OCI-LY7 (cell line): ENCODE measurements at regions not wholly inside any gene's neighbourhood (a gene's known extent, or its start where the extent isn't known, plus 50 kb on each side); places are given as distances from the start of the nearest gene placed in this dataset.

Experiments used
- BruUV-seq: library from RNA; stranded (reverse); fragments of 400-500 nt; replicated peaks from 2 replicates; lab custom pipeline; 2021; lab: Mats Ljungman, UMichigan
- CTCF ChIA-PET: fragments of 300-600 bp; sonication (Branson Sonifier 250); formaldehyde crosslinking; loops from one replicate; lab custom pipeline; 2022; ENCODE audit warnings: antibody characterized with exemption; ENCODE audit not compliant: unreplicated experiment; lab: Charles Lee
- POLR2A ChIA-PET: fragments of 300-600 bp; sonication (Branson Sonifier 250); formaldehyde crosslinking; loops from one replicate; lab custom pipeline; 2022; ENCODE audit warnings: antibody characterized with exemption; lab: Charles Lee
- DNase-seq: peaks from one replicate; pipeline ENCODE4 v3.0.0-alpha.2; 2015; ENCODE audit warnings: low spot score
- H2AFZ ChIP-seq: fragments of 200-600 bp; sonication (generic), shearing (Covaris generic); 2 replicates; pipeline ENCODE4 v1.6.1; 2014; ENCODE audit warnings: mild to moderate bottlenecking, antibody characterized with exemption, low read length, moderate library complexity
- H3K27ac ChIP-seq: fragments of 200-600 bp; sonication (generic); 2 replicates; pipeline ENCODE4 v1.5.1; 2014; ENCODE audit warnings: mixed run types, low read depth, mild to moderate bottlenecking, moderate library complexity, low read length, inconsistent platforms; ENCODE audit not compliant: poor library complexity, severe bottlenecking
- H3K36me3 ChIP-seq: fragments of 200-600 bp; sonication (generic); 2 replicates; pipeline ENCODE4 v1.6.1; 2014; ENCODE audit warnings: mild to moderate bottlenecking, antibody characterized with exemption, low read length, moderate library complexity, mixed read lengths; ENCODE audit not compliant: insufficient read depth
- H3K4me1 ChIP-seq: fragments of 200-600 bp; sonication (generic); 2 replicates; pipeline ENCODE4 v1.5.1; 2014; ENCODE audit warnings: mild to moderate bottlenecking, low read length; ENCODE audit not compliant: insufficient read depth, poor library complexity, severe bottlenecking
- H3K4me2 ChIP-seq: fragments of 200-600 bp; sonication (generic); 2 replicates; pipeline ENCODE4 v1.6.1; 2014; ENCODE audit warnings: mild to moderate bottlenecking, low read length
- H3K4me3 ChIP-seq: fragments of 200-600 bp; sonication (generic); 2 replicates; pipeline ENCODE4 v1.5.1; 2014; ENCODE audit warnings: mild to moderate bottlenecking, low read depth, low read length; ENCODE audit not compliant: poor library complexity, severe bottlenecking
- H3K79me2 ChIP-seq: fragments of 200-600 bp; sonication (generic); 2 replicates; pipeline ENCODE4 v1.6.1; 2016; ENCODE audit warnings: low read depth, mild to moderate bottlenecking, low read length, moderate library complexity, mixed read lengths; ENCODE audit not compliant: insufficient read depth
- H3K9me2 ChIP-seq: fragments of 200-600 bp; sonication (generic); 2 replicates; pipeline ENCODE4 v1.6.1; 2016; ENCODE audit warnings: mild to moderate bottlenecking, low read length, mixed read lengths; ENCODE audit not compliant: insufficient read depth
- H3K9me3 ChIP-seq: fragments of 200-600 bp; sonication (generic); 2 replicates; pipeline ENCODE4 v1.6.1; 2014; ENCODE audit warnings: mild to moderate bottlenecking, mixed run types, low read length, mixed read lengths
- H4K20me1 ChIP-seq: fragments of 200-600 bp; sonication (generic); 2 replicates; pipeline ENCODE4 v1.6.1; 2014; ENCODE audit warnings: mild to moderate bottlenecking, antibody characterized with exemption, low read length, moderate library complexity, mixed read lengths; ENCODE audit not compliant: insufficient read depth
- EZH2phosphoT487 ChIP-seq: fragments of 200-600 bp; sonication (generic); IDR thresholded peaks from 2 replicates; pipeline ENCODE4 v1.6.1; 2018; ENCODE audit warnings: low read depth, borderline replicate concordance, mild to moderate bottlenecking, mixed run types, antibody characterized with exemption, low read length, moderate library complexity, mixed read lengths
- intact Hi-C: fragments of 100-400 bp; cut with micrococcal nuclease; formaldehyde crosslinking; loops from one replicate; pipeline ENCODE4 v1.10.0; 2022; ENCODE audit not compliant: unreplicated experiment
- TF ChIP-seq, protein P1 (sequence below): fragments of 200-600 bp; sonication (generic); conservative IDR thresholded peaks from 2 replicates; pipeline ENCODE4 v1.5.1; 2014; ENCODE audit warnings: mild to moderate bottlenecking, antibody characterized with exemption, low read length, moderate library complexity, mixed read lengths

DNA sequence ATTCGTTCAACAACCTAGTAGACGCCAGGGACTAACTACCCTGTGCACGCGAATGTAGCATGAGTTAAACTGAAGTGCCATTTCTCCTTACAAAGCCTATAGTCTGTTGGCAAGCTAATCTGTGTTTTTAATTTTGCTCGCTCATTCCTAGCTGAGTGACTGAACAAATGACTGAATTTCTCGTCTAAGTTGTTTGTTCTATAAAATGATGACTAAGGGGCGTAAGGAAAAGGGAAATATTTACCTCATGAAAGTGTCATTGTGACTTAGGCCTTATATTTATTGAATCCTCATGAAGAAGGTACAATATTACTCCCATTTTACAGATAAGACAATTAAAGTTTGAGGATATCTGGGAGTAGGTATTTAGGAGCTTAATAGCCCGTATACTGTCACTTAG is 818.3 kb upstream of the ALCAM start:
- no peak overlapping the region for H3K4me3 ChIP-seq
- no peak overlapping the region for H2AFZ ChIP-seq
- no peak overlapping the region for H3K4me2 ChIP-seq
- CTCF ChIA-PET = no interaction called here
- H3K27ac ChIP-seq = no peak overlapping the region
- no peak for DNase-seq
- intact Hi-C loops = no loop called here
- H3K9me2 ChIP-seq = no peaks in the 10 kb centered on the region; the same call in 1 of the 2 replicates
- no TSS peak for BruUV-seq
- no peaks in the 10 kb centered on the region for H3K36me3 ChIP-seq
- no peaks in the 10 kb centered on the region for H3K9me3 ChIP-seq
- no peaks in the 10 kb centered on the region for H4K20me1 ChIP-seq
- no peak for TF ChIP-seq EZH2phosphoT487
- TF ChIP-seq, protein P1, sequence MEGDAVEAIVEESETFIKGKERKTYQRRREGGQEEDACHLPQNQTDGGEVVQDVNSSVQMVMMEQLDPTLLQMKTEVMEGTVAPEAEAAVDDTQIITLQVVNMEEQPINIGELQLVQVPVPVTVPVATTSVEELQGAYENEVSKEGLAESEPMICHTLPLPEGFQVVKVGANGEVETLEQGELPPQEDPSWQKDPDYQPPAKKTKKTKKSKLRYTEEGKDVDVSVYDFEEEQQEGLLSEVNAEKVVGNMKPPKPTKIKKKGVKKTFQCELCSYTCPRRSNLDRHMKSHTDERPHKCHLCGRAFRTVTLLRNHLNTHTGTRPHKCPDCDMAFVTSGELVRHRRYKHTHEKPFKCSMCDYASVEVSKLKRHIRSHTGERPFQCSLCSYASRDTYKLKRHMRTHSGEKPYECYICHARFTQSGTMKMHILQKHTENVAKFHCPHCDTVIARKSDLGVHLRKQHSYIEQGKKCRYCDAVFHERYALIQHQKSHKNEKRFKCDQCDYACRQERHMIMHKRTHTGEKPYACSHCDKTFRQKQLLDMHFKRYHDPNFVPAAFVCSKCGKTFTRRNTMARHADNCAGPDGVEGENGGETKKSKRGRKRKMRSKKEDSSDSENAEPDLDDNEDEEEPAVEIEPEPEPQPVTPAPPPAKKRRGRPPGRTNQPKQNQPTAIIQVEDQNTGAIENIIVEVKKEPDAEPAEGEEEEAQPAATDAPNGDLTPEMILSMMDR = no peak
- POLR2A ChIA-PET = interaction anchor here (0.6 kb wide), 1 partner anchor 1906 kb away, joined by 3 read pairs; no protein-coding TSS in a partner anchor
- no peaks in the 10 kb centered on the region for H3K4me1 ChIP-seq
- no peaks in the 10 kb centered on the region for H3K79me2 ChIP-seq

DNA sequence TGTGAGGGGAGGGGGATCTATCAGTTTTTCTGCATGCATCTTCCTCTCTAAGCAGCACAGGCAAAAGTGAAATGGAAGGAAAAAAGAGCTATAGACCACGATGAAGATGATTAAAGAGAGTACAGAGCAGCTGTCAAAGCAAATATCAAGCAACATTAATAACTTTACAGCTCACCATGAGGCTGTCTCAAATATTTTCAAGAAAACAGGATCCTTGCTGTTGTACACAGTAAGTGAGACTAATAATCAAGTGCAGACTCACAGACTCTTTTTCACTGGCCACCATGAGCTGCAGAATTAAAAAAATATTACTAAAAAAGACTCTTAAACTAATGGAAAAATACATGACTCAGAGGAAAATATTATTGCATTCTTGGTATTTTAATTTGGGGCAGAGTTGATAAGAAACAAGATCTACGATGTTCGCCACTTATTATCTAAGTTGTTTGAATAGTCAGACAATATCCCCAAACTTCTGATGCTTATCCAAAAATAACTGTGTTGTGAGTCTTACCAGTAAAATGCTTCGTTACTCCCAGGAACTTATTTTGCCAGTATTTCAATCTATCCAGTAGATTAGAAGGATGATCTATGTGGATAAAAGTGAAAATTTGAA is 817.5 kb upstream of the ALCAM start:
- intact Hi-C loops = no loop called here
- ChIA-PET POLR2A (interaction anchor here (0.6 kb wide), 1 partner anchor 1905 kb away, joined by 3 read pairs; no protein-coding TSS in a partner anchor), CTCF (no interaction called here)
- no peaks in the 10 kb centered on the region for H3K9me3 ChIP-seq
- H3K79me2 ChIP-seq = no peaks in the 10 kb centered on the region
- no peak overlapping the region for H3K4me3 ChIP-seq
- TF ChIP-seq EZH2phosphoT487 = no peak
- TF ChIP-seq, protein P1 = no peak
- no peak overlapping the region for H3K4me2 ChIP-seq
- H3K4me1 ChIP-seq = no peaks in the 10 kb centered on the region
- H3K9me2 ChIP-seq = no peaks in the 10 kb centered on the region; the same call in 1 of the 2 replicates
- no peaks in the 10 kb centered on the region for H3K36me3 ChIP-seq
- no peak for DNase-seq
- H2AFZ ChIP-seq = no peak overlapping the region
- no TSS peak for BruUV-seq
- H3K27ac ChIP-seq = no peak overlapping the region
- no peaks in the 10 kb centered on the region for H4K20me1 ChIP-seq

DNA sequence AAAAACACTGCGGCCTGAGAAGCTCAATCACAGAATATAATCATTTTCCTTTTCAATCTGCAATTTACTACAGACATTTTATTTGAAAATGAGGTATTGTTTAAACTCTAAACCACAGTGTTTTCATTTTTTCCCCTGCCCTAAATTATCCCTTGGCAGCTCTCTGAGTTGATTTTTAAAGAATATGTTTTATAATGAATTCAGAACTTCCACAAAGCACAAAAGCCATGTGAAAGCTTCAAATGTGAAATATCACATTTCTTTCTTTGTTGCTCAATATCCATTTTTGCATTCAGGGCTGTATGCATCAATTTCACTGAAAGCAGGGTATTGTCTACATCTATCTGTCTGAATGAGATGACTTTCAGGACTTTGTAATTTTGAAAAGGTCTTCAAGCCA is 813.6 kb upstream of the ALCAM start:
- Histone ChIP-seq H3K27ac (no peak overlapping the region), H3K4me2 (no peak overlapping the region), H3K9me3 (no peaks in the 10 kb centered on the region), H3K4me3 (no peak overlapping the region), H3K36me3 (no peaks in the 10 kb centered on the region), H2AFZ (no peak overlapping the region), H3K9me2 (no peaks in the 10 kb centered on the region), H4K20me1 (no peaks in the 10 kb centered on the region), H3K4me1 (peaks cover 13% of the 10 kb centered on the region), H3K79me2 (no peaks in the 10 kb centered on the region)
- intact Hi-C loops = no loop called here
- no peak for DNase-seq
- ChIA-PET CTCF (no interaction called here), POLR2A (interaction anchor here (0.6 to 1.0 kb wide), 4 partner anchors 8 to 818 kb away, joined by 3 to 4 read pairs (median 3); no protein-coding TSS in a partner anchor)
- TF ChIP-seq, protein P1 = no peak
- no peak for TF ChIP-seq EZH2phosphoT487
- no TSS peak for BruUV-seq
